GM12873 (cell line): ENCODE measurements at regions not wholly inside any gene's neighbourhood (a gene's known extent, or its start where the extent isn't known, plus 50 kb on each side); places are given as distances from the start of the nearest gene placed in this dataset.

Source experiments
- CTCF ChIP-seq: IDR thresholded peaks from 2 replicates; pipeline ENCODE4 v1.5.1; 2012; ENCODE audit warnings: low read depth, mild to moderate bottlenecking, moderate library complexity, low read length, control low read depth; ENCODE audit not compliant: insufficient read depth; ENCODE audit errors: missing control alignments

GRCh38 chr4:181770971-181771370, 472.2 kb upstream of the TENM3 start:
- TF ChIP-seq CTCF, result no peak

- TF ChIP-seq CTCF, result no peak
Observed at GRCh38 chr4:181775298-181775697, 467.9 kb upstream of the TENM3 start.

- no peak for TF ChIP-seq CTCF
Observed at GRCh38 chr4:181776264-181777054, 466.7 kb upstream of the TENM3 start.

- TF ChIP-seq CTCF, result no peak
Observed at GRCh38 chr4:181777518-181777917, 465.7 kb upstream of the TENM3 start.

GRCh38 chr4:181784881-181785280, 458.3 kb upstream of the TENM3 start:
- no peak for TF ChIP-seq CTCF

GRCh38 chr4:181792641-181793040, 450.6 kb upstream of the TENM3 start:
- no peak for TF ChIP-seq CTCF

- no peak for TF ChIP-seq CTCF
Observed at GRCh38 chr4:181793096-181793495, 450.1 kb upstream of the TENM3 start.
